ENCODE measurements at regions not wholly inside any gene's neighbourhood (a gene's known extent, or its start where the extent isn't known, plus 50 kb on each side); places are given as distances from the start of the nearest gene placed in this dataset.

DNA sequence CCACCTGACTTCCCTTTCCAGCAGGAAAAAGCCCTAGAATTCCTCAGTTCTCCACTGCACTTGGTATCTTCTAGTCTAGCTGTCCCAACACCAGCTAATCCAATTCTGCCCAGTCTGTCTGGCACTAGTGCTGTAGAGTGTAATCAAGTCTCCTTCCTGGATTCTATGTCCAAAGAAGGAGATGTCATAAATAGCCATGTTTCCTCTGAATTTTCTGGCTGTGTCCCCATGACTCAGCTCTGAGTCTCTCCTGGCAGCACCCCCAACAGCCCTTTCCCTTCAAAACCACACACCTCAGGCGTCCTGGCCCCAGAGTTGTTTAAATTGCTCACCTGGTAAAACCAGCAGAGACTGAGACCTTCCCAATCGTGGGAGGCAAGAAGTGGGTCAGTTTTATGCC, 197.2 kb downstream of the GRXCR1 start:
- TF ChIP-seq, protein P1, sequence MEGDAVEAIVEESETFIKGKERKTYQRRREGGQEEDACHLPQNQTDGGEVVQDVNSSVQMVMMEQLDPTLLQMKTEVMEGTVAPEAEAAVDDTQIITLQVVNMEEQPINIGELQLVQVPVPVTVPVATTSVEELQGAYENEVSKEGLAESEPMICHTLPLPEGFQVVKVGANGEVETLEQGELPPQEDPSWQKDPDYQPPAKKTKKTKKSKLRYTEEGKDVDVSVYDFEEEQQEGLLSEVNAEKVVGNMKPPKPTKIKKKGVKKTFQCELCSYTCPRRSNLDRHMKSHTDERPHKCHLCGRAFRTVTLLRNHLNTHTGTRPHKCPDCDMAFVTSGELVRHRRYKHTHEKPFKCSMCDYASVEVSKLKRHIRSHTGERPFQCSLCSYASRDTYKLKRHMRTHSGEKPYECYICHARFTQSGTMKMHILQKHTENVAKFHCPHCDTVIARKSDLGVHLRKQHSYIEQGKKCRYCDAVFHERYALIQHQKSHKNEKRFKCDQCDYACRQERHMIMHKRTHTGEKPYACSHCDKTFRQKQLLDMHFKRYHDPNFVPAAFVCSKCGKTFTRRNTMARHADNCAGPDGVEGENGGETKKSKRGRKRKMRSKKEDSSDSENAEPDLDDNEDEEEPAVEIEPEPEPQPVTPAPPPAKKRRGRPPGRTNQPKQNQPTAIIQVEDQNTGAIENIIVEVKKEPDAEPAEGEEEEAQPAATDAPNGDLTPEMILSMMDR (conservative IDR thresholded peaks at IDR 0.05) = no peak
- Mint-ChIP-seq H3K9me3 (peaks cover 25% of the 10 kb centered on the region), H3K4me1 (no peaks in the 10 kb centered on the region), H3K27me3 (ENCODE audit: insufficient read depth) (no peaks in the 10 kb centered on the region), H3K4me3 (no peak overlapping the region), H3K36me3 (ENCODE audit: low read depth) (no peaks in the 10 kb centered on the region), H3K27ac (no peak overlapping the region)
- DNase-seq = no peak
- WGBS, 2 experiments (ENCODE audit: insufficient coverage in 1 of 2, insufficient read length in 1 of 2) = 82 to 83% methylated on average over 1 to 2 of the region's 2 CpGs
- Histone ChIP-seq H3K4me3 (ENCODE audit: low read length) (no peak overlapping the region), H3K4me1 (ENCODE audit: control insufficient read depth, insufficient read depth, low read length) (no peaks in the 10 kb centered on the region), H3K27me3 (ENCODE audit: control insufficient read depth, insufficient read depth, low read length, poor library complexity, severe bottlenecking) (no peaks in the 10 kb centered on the region), H3K27ac (ENCODE audit: low read depth, low read length) (no peak overlapping the region), H3K9me3 (ENCODE audit: control insufficient read depth, low read length) (peaks cover 11% of the 10 kb centered on the region), H3K9ac (ENCODE audit: extremely low read depth, low read length, poor library complexity, severe bottlenecking) (no peak overlapping the region), H3K36me3 (ENCODE audit: control insufficient read depth, insufficient read depth, low read length) (no peaks in the 10 kb centered on the region)

DNA sequence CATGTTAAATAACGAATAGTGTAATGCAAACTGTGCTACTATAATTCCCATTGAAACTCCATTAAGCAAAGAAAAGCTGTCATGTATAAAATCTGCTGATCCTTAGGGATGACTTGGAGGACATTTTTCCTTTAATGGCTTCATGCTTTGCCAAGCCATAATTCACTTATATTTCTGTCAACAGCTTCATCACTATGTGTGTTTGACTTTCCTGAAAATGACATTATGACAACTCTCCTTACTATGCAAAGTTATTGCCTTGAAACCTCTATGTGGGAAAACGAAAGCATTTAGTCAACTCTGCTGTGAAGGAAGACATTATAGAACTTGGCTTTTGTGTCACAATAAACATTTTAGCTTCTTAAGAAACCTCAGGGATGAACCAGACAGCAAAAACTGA, 210.5 kb downstream of the GRXCR1 start:
- no peaks in the 10 kb centered on the region for H3K4me1 ChIP-seq (ENCODE audit: control insufficient read depth, insufficient read depth, low read length)
- no peaks in the 10 kb centered on the region for H3K9me3 ChIP-seq (ENCODE audit: control insufficient read depth, low read length)
- peaks cover 3% of the 10 kb centered on the region for H3K9me3 Mint-ChIP-seq
- H3K27ac Mint-ChIP-seq = no peak overlapping the region
- no peaks in the 10 kb centered on the region for H3K27me3 Mint-ChIP-seq (ENCODE audit: insufficient read depth)
- TF ChIP-seq, protein P1 (conservative IDR thresholded peaks at IDR 0.05) = no peak
- H3K4me3 ChIP-seq (ENCODE audit: low read length) = no peak overlapping the region
- WGBS, 2 experiments (ENCODE audit: insufficient coverage in 1 of 2, insufficient read length in 1 of 2) = 90% methylated on average over 2 of the region's 2 CpGs; no CpG with 5 or more reads in 1 of the 2 experiments
- no peaks in the 10 kb centered on the region for H3K27me3 ChIP-seq (ENCODE audit: control insufficient read depth, insufficient read depth, low read length, poor library complexity, severe bottlenecking)
- no peak overlapping the region for H3K9ac ChIP-seq (ENCODE audit: extremely low read depth, low read length, poor library complexity, severe bottlenecking)
- no peaks in the 10 kb centered on the region for H3K4me1 Mint-ChIP-seq
- no peaks in the 10 kb centered on the region for H3K36me3 Mint-ChIP-seq (ENCODE audit: low read depth)
- H3K36me3 ChIP-seq (ENCODE audit: control insufficient read depth, insufficient read depth, low read length) = no peaks in the 10 kb centered on the region
- no peak overlapping the region for H3K27ac ChIP-seq (ENCODE audit: low read depth, low read length)
- DNase-seq = no peak
- H3K4me3 Mint-ChIP-seq = no peak overlapping the region

DNA sequence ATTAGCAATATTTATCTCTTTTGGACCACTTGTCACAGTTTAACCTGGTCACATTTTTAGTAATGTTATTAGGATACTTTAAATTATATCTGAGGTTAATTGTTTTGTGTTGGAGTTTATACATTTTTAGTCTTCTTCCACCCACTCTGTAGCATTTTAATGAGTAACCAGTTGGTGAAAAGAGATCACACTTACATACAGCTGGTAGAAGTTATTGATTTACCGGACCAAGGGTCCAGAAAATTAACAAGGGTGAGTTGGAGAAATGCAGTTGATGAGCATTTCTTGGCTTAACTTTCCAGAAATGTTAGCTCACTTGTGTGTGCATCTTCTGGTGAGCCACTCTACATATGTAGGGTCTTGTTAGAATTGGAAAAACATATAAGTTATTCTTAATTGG, 219.6 kb downstream of the GRXCR1 start:
- Mint-ChIP-seq H3K4me1 (peaks cover 6% of the 10 kb centered on the region), H3K27ac (no peak overlapping the region)

More for the DNA sequence above, 219.6 kb downstream of the GRXCR1 start:
- Mint-ChIP-seq H3K4me3 (no peak overlapping the region), H3K27me3 (ENCODE audit: insufficient read depth) (no peaks in the 10 kb centered on the region), H3K36me3 (ENCODE audit: low read depth) (no peaks in the 10 kb centered on the region), H3K9me3 (peaks cover 4% of the 10 kb centered on the region)
- no peaks in the 10 kb centered on the region for H3K27me3 ChIP-seq (ENCODE audit: control insufficient read depth, insufficient read depth, low read length, poor library complexity, severe bottlenecking)
- peaks cover 2% of the 10 kb centered on the region for H3K4me1 ChIP-seq (ENCODE audit: control insufficient read depth, insufficient read depth, low read length)
- H3K9me3 ChIP-seq (ENCODE audit: control insufficient read depth, low read length) = no peaks in the 10 kb centered on the region
- H3K4me3 ChIP-seq (ENCODE audit: low read length) = no peak overlapping the region
- TF ChIP-seq, protein P1 (conservative IDR thresholded peaks at IDR 0.05) = no peak
- WGBS, 2 experiments (ENCODE audit: insufficient coverage in 1 of 2, insufficient read length in 1 of 2) = 97 to 100% methylated on average over 1 of the region's 1 CpG
- no peak overlapping the region for H3K9ac ChIP-seq (ENCODE audit: extremely low read depth, low read length, poor library complexity, severe bottlenecking)
- H3K27ac ChIP-seq (ENCODE audit: low read depth, low read length) = no peak overlapping the region
- H3K36me3 ChIP-seq (ENCODE audit: control insufficient read depth, insufficient read depth, low read length) = no peaks in the 10 kb centered on the region
- no peak for DNase-seq

Measured in endodermal cell (in vitro differentiated cells).